ENCODE measurements at regions not wholly inside any gene's neighbourhood (a gene's known extent, or its start where the extent isn't known, plus 50 kb on each side); places are given as distances from the start of the nearest gene placed in this dataset.
"Not testable (repeated sequence)": the region's sequence is repeated elsewhere in the genome, so short reads cannot be mapped to it uniquely, and the experiment has no call there.

DNA sequence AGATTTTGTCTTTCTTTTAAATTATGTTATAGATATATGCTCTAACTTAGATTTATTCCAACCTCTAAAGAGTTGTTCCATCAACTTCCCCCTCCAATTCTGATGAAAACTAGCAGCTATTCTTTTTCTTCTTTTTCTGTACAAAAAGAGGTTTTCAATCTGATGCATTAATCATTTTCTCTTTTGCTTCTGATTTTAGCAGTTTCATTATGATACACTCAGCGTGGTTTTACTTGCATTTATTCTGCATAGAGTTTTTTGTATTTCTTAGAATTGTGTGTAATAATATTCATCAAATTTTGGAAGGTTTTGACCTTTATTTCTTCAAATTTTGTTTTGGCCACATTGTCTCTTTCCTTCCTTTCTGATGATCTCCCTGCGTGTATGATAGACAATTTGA lies 968.1 kb upstream of the CDH18 start:
- Histone ChIP-seq H3K9me3 (no peaks in the 10 kb centered on the region), H3K27ac (no peak overlapping the region), H3K4me1 (ENCODE audit: insufficient read depth) (no peaks in the 10 kb centered on the region), H3K4me3 (no peak overlapping the region), H3K36me3 (no peaks in the 10 kb centered on the region), H3K27me3 (no peaks in the 10 kb centered on the region)
- no peak for DNase-seq
- TF ChIP-seq, protein P1, sequence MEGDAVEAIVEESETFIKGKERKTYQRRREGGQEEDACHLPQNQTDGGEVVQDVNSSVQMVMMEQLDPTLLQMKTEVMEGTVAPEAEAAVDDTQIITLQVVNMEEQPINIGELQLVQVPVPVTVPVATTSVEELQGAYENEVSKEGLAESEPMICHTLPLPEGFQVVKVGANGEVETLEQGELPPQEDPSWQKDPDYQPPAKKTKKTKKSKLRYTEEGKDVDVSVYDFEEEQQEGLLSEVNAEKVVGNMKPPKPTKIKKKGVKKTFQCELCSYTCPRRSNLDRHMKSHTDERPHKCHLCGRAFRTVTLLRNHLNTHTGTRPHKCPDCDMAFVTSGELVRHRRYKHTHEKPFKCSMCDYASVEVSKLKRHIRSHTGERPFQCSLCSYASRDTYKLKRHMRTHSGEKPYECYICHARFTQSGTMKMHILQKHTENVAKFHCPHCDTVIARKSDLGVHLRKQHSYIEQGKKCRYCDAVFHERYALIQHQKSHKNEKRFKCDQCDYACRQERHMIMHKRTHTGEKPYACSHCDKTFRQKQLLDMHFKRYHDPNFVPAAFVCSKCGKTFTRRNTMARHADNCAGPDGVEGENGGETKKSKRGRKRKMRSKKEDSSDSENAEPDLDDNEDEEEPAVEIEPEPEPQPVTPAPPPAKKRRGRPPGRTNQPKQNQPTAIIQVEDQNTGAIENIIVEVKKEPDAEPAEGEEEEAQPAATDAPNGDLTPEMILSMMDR (IDR thresholded peaks at IDR 0.05): no peak
- no peak for TF ChIP-seq POLR2A (IDR thresholded peaks at IDR 0.05)
- no peak for TF ChIP-seq EP300 (IDR thresholded peaks at IDR 0.05)
- intact Hi-C loops (cut with DNase I): no loop called here
- WGBS, 3 donors: 53 to 62% (median 58%) methylated on average over 2 of the region's 2 CpGs

DNA sequence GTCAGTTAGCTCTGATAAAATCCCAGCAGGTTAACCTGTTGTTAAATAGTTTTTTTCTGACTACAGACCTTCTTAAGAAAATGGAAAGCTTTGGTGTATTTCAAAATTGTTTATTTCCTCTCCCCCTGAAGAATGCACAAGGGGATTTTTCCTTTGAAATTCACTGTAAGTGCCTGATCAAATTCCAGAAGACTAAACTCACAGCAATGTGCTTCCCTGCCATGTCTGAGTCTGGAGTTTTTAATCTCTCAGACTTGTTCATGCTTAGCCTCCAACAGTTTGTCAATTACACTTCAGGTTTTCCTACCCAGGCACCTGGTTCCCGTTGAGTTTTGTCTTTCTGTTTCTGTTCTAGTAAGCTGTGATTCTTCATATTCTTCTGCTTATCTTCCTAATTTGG lies 961.6 kb upstream of the CDH18 start:
- Histone ChIP-seq H3K4me1 (ENCODE audit: insufficient read depth) (no peaks in the 10 kb centered on the region), H3K9me3 (no peaks in the 10 kb centered on the region), H3K27me3 (no peaks in the 10 kb centered on the region), H3K36me3 (no peaks in the 10 kb centered on the region), H3K4me3 (no peak overlapping the region), H3K27ac (no peak overlapping the region)
- intact Hi-C loops (cut with DNase I): no loop called here
- 1 to 19% (median 4%) methylated on average over 1 of the region's 1 CpG for WGBS, 3 donors
- DNase-seq: no peak
- TF ChIP-seq, protein P1 (IDR thresholded peaks at IDR 0.05): no peak
- TF ChIP-seq EP300 (IDR thresholded peaks at IDR 0.05) (no peak), POLR2A (IDR thresholded peaks at IDR 0.05) (no peak)

- H3K4me1 ChIP-seq (ENCODE audit: insufficient read depth); intact Hi-C loops (cut with DNase I); H3K36me3 ChIP-seq; H3K27ac ChIP-seq; H3K9me3 ChIP-seq; DNase-seq; H3K27me3 ChIP-seq; H3K4me3 ChIP-seq: not testable (repeated sequence)
- WGBS, 3 donors: 79 to 88% (median 87%) methylated on average over 3 of the region's 3 CpGs
These were observed 955.4 kb upstream of the CDH18 start for GRCh38 chr5:20943183-20943971.

- H3K9me3 ChIP-seq; H3K27ac ChIP-seq; H3K4me1 ChIP-seq (ENCODE audit: insufficient read depth); H3K4me3 ChIP-seq; H3K27me3 ChIP-seq; intact Hi-C loops (cut with DNase I); DNase-seq; H3K36me3 ChIP-seq: not testable (repeated sequence)
- 72 to 81% (median 79%) methylated on average over 4 of the region's 4 CpGs for WGBS, 3 donors
These were observed 954.6 kb upstream of the CDH18 start for GRCh38 chr5:20942603-20943002.

DNA sequence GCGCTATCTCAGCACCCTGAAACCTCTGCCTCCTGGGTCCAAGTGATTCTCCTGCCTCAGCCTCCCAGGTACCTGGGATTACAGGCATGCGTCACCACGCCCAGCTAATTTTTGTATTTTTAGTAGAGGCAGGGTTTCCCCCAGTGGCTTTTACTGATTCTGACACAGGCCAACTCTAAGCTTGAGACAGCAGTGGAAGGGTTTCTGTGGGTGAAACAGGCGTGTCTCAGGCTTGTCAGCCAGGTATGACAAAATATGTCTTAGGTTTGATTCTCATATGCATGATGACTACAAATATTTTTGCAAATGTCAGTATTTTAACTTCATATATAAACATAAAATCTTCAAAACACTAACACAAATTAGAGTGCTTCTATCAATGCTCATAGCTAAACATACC lies 952.8 kb upstream of the CDH18 start:
- 84 to 95% (median 91%) methylated on average over 3 of the region's 4 CpGs for WGBS, 3 donors
- H3K4me3 ChIP-seq; H3K27ac ChIP-seq; intact Hi-C loops (cut with DNase I); H3K27me3 ChIP-seq; DNase-seq; H3K9me3 ChIP-seq; H3K4me1 ChIP-seq (ENCODE audit: insufficient read depth); H3K36me3 ChIP-seq: not testable (repeated sequence)

GRCh38 chr5:20890936-20891335 lies 902.9 kb upstream of the CDH18 start:
- H3K36me3 ChIP-seq; H3K4me1 ChIP-seq (ENCODE audit: insufficient read depth); H3K27ac ChIP-seq; H3K9me3 ChIP-seq; DNase-seq; intact Hi-C loops (cut with DNase I); H3K4me3 ChIP-seq; H3K27me3 ChIP-seq: not testable (repeated sequence)
- 78 to 86% (median 79%) methylated on average over 5 of the region's 5 CpGs for WGBS, 3 donors

DNA sequence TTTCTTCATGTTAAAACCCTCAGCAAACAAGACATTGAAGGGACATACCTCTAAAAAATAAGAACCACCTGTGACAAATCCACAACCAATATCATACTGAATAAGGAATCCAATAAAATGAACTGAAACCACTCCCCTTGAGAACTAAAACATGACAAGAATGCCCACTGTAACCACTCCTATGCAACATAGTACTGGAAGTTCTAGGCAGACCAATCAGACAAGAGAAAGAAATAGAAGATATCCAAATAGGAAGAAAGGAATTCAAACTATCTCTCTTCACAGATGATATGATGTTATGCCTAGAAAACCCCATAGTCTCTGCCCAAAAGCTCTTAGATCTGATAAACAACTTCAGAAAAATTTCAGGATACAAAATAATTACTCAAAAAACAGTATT lies 887.7 kb upstream of the CDH18 start:
- H3K4me1 ChIP-seq (ENCODE audit: insufficient read depth); H3K27ac ChIP-seq; H3K36me3 ChIP-seq; DNase-seq; H3K9me3 ChIP-seq; H3K27me3 ChIP-seq; intact Hi-C loops (cut with DNase I); H3K4me3 ChIP-seq: not testable (repeated sequence)

GRCh38 chr5:20865892-20866291 lies 877.9 kb upstream of the CDH18 start:
- H3K36me3 ChIP-seq; H3K4me1 ChIP-seq (ENCODE audit: insufficient read depth); H3K27ac ChIP-seq; DNase-seq; H3K9me3 ChIP-seq; intact Hi-C loops (cut with DNase I); H3K4me3 ChIP-seq; H3K27me3 ChIP-seq: not testable (repeated sequence)
- WGBS, 3 donors: 80 to 94% (median 86%) methylated on average over 3 of the region's 3 CpGs
